ENCODE measurements at regions not wholly inside any gene's neighbourhood (a gene's known extent, or its start where the extent isn't known, plus 50 kb on each side); places are given as distances from the start of the nearest gene placed in this dataset.

DNA sequence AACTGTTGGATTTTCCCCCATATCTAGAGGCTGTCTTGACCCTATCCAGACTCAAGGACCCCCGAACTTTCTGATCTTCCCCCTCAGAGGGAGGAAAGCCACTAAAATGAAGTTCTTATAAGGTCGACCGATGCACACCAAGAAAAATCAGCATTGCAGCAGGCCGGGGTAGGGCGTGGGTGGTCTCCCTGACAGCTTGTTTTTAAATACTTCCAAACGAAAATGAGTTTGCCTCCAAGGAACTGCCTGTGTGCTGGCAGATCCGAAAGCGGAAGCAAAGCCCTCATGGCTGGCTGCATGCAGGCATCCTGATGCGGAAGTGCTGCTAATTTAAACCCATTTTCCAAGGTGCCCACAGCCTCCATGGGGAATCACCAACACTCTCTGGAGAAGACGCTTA, 374.3 kb upstream of the XYLT1 start:
- intact Hi-C loops (cut with DNase I), result no loop called here
- DNase-seq (no peak), ATAC-seq (no peak)

DNA sequence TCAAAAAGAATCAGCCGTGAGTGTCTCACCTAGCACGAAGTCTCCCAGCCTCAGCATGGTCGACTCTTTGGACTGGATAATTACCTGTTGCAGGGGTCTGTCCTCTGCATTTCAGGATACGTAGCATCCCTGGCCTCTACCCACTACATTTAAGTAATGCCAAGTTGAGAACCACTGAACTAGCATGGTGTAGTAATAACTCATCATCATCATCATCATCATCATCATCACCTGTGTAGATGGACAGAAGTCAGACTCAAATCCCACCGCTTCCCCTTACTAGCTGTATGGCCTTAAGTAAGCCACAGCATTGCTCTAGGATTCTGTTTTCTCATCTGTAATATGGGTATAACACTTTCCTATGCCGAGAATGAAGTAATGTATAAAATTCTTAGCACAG, 373.1 kb upstream of the XYLT1 start:
- ATAC-seq, result no peak
- no peak for DNase-seq
- intact Hi-C loops (cut with DNase I), result no loop called here

DNA sequence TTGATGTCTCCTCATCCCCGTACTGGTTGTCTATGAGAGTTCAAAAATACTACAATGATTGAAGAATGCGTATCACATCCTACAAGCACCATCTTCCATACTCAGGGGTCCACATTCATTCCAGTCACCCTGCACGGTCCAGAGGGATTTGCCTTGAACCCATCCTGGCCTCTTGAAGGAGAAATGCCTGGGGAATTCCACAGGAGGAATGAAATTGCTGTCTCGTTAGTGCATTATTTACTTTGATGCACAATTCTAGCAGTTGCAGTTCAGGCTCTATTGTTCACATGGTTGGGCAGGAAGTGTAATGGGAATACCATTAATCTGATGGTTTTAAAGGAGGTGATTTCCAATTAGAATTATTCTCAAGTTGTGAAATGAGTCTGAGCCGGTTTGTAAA, 369.1 kb upstream of the XYLT1 start:
- no peak for DNase-seq
- intact Hi-C loops (cut with DNase I), result no loop called here
- ATAC-seq, result no peak

DNA sequence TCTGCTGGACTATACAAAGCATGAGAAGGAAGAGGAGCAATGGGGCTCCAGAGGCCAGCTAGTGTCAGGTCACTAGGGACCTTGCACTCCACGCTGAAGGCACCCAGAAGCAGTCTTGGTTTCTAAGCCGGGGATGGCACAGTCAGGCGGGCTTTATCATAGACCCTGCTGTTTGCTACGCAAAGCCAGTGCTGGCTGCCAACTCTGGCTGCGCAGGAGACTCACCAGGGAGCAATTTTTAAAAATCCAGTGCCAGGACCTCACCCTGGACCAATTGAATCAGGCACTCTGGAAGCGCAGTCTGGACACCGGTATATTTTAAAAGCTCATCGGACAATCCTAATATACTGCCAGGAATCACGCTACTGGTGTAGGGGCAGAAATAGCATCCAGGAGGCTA, 368.5 kb upstream of the XYLT1 start:
- no peak for ATAC-seq
- DNase-seq, result no peak
- intact Hi-C loops (cut with DNase I), result no loop called here

DNA sequence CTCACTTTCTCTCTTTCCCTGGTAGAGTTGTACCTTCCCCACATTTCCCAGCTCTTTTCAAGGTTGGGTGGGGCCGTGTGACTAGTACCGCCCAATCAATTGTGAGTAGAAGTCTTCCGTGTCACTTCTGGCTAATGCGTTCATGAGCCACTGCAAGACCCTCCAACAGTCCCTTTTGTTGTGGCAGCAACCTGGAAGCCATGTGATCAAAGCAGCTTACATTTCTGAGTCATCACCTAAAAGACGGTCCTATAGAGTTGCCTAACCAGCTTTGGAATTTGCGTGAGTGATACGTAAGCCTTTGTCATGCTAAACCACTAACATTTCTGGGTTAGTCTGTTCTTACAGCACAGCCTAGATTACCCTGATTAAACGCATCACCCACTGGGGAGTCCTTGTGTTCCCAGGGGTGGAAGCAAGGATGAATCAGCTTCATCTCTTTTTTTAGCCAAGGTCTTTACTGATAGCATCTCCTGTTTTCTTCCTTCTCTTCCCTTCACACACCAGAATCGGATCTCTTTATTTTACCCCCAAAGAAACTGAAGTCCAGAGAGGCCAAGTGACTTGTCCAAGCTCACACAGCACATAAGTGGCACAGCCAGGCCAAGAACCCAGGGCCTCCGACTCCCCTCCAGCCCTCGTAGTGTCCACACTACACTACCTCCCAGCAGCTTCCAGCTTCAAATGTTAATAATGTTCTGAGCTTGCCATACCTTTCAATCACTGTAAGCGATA, 366.3 kb upstream of the XYLT1 start:
- intact Hi-C loops (cut with DNase I), result no loop called here
- ATAC-seq (no peak), DNase-seq (no peak)

DNA sequence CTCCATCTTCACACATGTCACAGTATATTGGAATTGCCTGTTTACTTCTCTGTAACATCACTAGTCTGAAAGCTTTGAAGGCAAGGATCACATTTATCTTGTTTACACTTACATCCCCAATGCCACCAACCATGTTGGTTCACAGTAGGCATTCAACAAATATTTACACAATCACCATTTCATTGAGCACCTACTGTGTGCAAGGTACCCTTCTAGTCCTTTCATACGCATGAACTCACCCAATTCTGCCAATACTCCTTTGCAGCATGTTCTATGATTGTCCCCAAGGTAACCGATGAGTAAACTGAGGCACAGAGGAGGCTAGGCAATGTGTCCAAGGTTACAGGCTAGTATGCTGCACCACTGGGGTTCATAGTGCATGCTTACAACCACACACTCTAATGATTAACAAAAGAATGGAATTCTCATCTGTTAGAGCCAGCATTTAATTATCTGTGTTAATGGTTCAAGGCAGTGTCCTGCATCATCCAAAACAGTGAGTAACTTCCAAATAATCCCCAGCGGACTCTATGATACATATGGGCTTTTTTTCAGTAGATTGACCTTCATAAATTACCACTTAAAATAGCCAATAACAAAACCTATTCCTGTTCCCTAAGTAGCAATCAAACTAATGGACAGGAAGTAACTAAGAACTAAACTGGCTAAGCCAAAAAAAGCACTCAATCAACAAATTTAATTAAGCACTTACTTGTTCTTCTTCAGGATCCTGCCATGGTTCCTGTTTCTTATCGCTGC, 364.5 kb upstream of the XYLT1 start:
- intact Hi-C loops (cut with DNase I), result no loop called here

DNA sequence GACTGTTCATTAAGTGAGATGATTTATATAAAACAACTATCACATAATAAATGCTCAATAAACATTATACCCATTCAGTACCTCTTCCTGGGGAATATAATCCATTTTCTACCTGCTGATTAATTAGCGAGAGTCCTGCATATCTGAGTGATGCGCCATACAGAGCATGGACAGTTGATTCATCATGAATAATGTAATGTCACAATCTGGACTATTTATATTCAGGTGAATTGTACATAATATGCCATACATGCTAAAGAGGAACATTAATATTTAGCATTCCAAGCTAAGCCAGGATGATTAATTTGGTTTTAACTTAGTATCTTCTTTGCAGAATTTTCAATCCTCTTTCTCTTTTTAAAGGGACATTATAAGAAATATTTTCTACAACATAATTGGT, 362.0 kb upstream of the XYLT1 start:
- intact Hi-C loops (cut with DNase I), result no loop called here
- ATAC-seq, result no peak
- no peak for DNase-seq

More for the DNA sequence above, 364.5 kb upstream of the XYLT1 start:
- DNase-seq (no peak), ATAC-seq (no peak)

DNA sequence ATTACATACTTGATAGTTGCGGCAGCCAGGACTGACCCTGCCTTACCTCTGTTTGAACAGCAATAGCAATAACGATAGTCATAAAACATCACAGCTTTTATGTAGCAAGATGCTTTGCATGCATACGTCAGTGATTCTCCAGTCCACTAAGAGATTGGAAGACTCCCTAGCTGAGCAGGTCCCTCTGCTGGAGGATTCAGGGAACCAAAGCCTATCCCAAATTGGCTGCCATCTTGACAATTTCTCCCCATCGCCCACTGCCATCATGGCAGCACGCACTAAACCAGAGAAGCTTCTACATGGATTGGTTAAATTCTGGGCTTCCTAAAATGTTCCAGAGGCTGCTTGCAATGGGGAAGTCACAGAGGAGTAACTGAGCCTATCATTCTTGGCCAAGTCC, 360.6 kb upstream of the XYLT1 start:
- no peak for DNase-seq
- ATAC-seq, result no peak
- intact Hi-C loops (cut with DNase I), result no loop called here

DNA sequence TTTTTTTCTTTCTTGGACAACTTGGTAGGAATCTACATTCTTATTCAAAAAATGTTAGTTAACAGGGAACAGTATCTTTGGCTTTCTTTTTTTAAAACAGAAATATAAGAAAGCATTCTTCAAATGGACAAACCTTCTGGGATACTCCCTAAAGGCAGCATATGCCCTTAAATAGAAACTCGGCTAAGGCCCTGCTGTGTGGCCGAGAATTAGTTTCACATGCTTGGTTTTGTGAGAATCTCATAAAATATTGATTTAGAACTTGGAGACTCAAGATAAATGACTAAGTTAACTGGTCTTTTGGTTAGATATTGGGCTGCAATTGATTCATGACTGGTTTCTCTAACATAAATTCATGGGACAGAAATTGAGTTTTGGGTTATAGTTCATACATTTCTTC, 359.9 kb upstream of the XYLT1 start:
- ATAC-seq (no peak), DNase-seq (no peak)
- intact Hi-C loops (cut with DNase I), result no loop called here

DNA sequence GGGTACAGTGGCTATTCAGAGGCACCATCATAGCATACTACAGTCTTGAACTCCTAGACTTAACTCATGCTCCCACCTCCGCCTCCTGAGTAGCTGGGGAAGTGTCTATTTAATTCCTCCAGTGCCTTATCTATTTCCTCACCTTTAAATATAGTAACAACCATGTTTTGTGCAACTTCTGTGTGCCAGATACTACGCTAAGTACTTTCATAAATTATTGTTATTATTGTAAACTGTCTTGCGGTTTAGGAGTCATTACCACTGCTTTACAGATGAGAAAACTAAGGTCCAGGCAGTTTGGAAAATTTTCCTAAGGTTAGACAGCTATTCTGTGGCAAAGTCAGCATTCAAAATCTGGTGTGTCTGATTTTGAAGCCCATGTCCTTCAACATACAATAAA, 359.1 kb upstream of the XYLT1 start:
- intact Hi-C loops (cut with DNase I), result no loop called here
- DNase-seq (no peak), ATAC-seq (no peak)

DNA sequence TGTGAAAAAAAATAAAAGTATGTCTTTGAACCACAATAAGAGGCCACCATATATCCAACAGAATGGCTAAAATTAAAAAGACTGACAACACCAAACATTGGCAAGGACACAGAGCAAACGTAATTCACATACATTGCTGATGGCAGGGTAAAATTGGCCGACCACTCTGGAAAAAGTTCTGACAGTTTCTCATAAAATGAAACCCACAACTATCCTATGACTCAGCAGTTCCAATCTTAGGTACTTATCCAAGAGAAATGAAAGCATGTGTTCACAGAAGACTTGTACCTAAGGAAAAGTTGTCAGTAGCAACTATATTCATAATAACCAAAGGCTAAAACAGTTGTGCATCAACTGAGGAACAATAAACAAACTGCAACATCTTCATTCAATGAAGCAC, 357.3 kb upstream of the XYLT1 start:
- ATAC-seq (no peak), DNase-seq (no peak)
- intact Hi-C loops (cut with DNase I), result no loop called here

DNA sequence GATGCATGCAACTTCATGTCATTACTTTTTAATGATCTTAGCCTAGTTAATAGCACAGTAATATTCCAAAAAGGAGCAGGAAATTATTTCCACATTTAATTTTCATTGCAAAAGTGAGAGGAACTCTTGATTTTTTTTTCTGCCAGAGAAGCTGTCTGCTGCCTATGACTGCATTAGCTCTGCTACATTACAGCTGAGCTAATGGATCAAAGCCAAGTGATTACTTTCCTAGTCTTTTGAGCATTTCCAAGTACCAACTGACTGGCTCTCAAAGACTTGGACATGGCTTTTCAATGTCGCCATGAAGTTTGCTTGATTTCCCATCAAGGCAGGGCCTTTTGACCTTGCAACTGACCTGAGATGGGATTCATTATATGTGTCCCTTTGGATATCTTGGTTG, 356.6 kb upstream of the XYLT1 start:
- intact Hi-C loops (cut with DNase I), result no loop called here
- DNase-seq (no peak), ATAC-seq (no peak)

DNA sequence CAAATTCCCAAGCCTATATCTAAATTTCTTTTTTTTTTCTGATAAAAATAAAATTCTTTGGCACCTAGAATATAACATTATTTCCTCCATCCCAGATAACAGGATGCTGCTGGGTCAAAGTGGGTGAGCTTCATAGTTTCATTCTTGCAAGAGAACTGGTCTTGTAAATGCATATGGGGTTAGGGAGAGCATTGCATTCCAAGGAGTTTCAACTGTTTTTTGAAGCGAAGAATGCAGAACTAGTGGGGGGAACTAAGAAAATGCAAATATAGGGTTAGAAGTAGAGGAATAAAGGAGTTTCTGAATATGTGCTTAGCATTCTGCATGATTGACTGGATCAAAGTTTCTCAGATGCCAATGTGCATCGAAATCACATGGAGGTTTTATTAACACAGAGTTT, 347.2 kb upstream of the XYLT1 start:
- DNase-seq, result no peak
- intact Hi-C loops (cut with DNase I), result no loop called here
- no peak for ATAC-seq

DNA sequence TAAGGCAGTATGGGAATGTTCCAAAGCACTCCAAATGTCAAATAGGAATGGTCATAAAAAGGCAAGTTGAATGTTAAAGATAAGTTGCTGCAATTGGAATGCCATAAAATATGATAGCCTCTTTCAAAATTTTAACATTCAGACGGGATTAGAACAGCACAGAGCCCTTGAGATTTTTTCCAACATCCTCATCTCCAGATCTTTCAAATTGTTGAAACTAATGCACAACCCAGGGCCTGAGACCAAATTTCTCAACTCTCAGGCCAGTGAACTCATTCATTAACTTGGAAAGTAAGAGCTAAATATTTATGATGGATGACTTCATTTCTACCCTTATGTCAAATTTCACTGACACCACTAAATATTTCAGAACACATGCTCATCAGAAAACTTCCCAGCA, 346.5 kb upstream of the XYLT1 start:
- DNase-seq (no peak), ATAC-seq (no peak)
- intact Hi-C loops (cut with DNase I), result no loop called here

DNA sequence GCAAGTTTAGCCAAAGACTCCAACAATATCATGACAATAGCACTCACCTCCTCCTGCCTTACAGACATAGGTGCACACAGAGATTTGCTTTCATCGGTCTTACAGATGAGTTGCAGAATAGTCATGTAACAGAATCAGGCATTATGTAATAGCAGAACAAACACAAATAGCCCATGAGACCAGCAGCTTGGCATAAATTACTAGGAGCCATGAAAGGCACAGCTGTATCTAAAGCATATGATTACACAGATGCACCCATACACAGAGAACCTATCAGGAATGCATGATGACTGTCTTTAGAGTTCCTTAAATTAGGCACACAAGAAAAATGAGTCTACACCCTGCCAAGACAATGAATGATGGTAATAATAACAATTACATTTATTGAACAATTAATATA, 342.0 kb upstream of the XYLT1 start:
- DNase-seq (no peak), ATAC-seq (no peak)
- intact Hi-C loops (cut with DNase I), result no loop called here

DNA sequence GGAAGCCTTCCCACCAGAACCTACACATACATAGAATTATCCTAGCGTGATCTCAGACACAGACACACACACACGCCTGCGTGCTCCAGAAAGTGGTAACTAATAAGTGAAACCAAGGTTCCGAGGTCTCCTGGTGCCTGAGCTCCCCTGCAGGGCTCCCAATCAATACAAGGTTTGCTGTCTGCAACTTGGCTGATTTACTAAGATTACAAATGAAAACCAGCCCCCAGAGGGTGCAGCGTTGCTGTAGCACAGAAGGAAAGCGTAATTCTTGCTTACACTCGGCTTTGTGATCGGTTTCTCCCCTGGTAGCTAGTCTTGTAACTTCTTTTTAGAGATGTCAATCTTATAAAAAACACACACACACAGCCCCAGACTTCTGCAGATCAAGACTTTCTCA, 334.1 kb upstream of the XYLT1 start:
- intact Hi-C loops (cut with DNase I), result no loop called here
- no peak for ATAC-seq

DNA sequence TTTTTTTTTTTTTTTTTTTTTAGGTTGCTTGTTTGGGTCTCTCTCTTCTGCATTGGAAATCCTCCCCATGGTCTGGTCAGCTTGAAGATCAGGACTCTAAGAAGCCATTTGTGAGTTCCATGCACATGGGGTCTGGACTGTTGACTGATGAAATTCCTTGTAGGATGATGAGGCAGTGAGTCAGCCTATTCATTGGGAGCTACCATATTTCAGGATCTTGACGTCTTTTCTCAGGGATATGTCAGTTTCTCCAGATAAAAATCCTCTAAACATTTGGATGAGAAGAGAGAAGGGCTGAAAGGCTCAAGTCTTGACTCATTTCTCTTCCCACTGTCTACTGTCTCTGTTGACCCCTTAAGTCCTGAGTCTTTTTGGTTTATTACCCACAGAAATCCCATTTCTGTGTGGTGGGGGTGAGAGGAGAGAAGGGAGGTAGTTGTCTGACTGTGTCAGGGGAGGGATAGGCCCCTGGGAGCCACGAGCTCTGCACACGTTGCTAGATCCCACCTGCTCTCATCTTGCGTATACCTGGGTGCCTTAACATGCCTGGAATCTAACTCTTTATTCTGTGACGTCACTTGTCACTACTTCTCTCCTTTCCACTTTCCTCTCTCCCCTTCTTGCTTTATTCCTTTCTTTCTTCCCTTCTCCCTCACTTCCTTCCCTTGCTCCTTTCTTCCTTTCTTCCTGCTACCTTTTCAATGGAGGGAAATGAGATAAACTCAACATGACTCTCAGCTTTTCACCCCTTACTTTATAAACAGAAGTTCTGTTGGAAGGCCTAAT, 333.1 kb upstream of the XYLT1 start:
- no peak for DNase-seq
- no peak for ATAC-seq
- intact Hi-C loops (cut with DNase I), result no loop called here

More for the DNA sequence above, 334.1 kb upstream of the XYLT1 start:
- no peak for DNase-seq

DNA sequence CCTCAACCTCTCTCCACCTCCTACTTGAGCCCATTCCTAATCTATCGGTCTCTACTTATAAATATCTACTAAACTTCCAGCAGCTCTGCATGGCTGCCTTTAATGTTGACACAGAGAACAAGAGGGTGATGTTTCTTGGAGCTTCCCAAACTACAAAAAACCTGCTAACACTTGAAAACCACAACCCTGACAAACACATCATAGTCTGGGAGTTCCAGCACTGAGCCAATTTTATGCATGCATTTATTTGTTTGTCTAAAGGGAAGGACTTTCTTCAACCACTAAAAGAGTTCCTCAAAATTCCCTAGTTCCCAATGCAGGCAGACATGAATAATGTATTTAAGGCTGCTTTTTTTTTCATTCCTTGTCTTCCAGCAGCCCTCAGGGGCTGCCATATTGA, 331.8 kb upstream of the XYLT1 start:
- intact Hi-C loops (cut with DNase I), result no loop called here
- ATAC-seq (no peak), DNase-seq (no peak)

DNA sequence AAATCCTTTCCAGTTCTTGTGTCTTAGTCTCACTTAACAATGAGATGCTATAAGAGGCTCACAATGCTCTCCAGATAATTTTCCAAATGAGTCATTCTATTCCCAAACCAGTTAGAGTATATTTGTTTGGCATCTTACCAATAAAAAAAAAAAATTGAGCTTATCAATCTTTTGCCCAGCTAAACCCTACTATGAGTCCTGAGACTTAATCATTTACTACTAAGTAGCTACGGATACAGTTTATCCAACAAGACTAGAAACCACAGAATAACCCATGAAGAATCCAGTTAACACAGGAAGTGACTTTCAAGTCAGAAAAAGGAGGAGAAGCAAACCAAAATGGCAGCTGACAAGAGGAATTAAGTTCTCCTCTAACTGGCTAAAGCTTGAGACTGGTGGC, 330.3 kb upstream of the XYLT1 start:
- ATAC-seq (no peak), DNase-seq (no peak)
- intact Hi-C loops (cut with DNase I), result no loop called here

DNA sequence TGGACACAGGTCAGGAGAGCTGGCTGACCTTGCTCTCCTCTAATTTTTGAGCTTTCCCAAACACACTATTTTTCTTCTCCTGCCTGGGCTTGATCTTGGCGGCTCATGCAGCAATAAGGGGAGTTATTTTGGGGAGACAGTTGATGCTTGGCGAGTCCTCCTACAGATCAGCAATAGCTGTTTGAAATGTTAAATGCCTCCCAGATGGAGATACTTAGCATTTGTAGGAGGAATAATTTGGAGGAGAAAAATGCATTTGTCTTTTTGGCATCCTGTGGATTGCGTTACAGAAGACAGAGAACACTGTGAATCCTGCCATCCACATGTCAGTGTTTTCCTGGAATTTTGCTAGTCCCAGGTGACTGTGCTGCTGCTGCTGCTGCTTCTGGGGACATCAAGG, 328.0 kb upstream of the XYLT1 start:
- no peak for DNase-seq
- intact Hi-C loops (cut with DNase I), result no loop called here
- ATAC-seq, result no peak

DNA sequence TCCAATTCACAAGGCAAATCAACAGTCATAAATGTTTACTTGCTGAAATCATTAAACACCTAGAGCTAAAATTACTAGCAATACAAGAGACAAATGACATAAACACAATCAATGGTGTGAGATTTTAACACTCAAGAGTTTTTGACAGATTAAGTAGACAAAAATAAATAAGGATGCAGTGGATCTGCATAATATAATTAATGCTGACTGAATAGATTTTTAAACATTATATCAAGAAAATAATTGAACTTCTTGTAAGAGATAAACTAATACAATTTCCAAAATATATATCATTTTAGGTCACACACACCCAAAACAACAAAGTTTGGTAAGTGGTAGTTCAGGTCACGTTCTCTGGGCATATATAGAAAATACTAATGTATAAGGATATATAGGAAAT, 322.6 kb upstream of the XYLT1 start:
- no peak for DNase-seq
- ATAC-seq, result no peak
- intact Hi-C loops (cut with DNase I), result no loop called here

Data from left cardiac atrium (tissue), 4 donors.